ENCODE measurements at regions not wholly inside any gene's neighbourhood (a gene's known extent, or its start where the extent isn't known, plus 50 kb on each side); places are given as distances from the start of the nearest gene placed in this dataset.

- TF ChIP-seq, protein P1, sequence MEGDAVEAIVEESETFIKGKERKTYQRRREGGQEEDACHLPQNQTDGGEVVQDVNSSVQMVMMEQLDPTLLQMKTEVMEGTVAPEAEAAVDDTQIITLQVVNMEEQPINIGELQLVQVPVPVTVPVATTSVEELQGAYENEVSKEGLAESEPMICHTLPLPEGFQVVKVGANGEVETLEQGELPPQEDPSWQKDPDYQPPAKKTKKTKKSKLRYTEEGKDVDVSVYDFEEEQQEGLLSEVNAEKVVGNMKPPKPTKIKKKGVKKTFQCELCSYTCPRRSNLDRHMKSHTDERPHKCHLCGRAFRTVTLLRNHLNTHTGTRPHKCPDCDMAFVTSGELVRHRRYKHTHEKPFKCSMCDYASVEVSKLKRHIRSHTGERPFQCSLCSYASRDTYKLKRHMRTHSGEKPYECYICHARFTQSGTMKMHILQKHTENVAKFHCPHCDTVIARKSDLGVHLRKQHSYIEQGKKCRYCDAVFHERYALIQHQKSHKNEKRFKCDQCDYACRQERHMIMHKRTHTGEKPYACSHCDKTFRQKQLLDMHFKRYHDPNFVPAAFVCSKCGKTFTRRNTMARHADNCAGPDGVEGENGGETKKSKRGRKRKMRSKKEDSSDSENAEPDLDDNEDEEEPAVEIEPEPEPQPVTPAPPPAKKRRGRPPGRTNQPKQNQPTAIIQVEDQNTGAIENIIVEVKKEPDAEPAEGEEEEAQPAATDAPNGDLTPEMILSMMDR (optimal IDR thresholded peaks at IDR 0.05 in 1 of 3, IDR thresholded peaks at IDR 0.05 in 1 of 3, conservative IDR thresholded peaks at IDR 0.05 in 1 of 3; ENCODE audit: extremely low read depth in 1 of 3, insufficient read depth in 2 of 3, low read length in 3 of 3) = no peak
- TF ChIP-seq EZH2 (IDR thresholded peaks at IDR 0.05; ENCODE audit: low read length) = no peak
These were observed 168.7 kb upstream of the GALNTL6 start for GRCh38 chr4:171644430-171645057.
